KMS-11 (cell line): ENCODE measurements at regions not wholly inside any gene's neighbourhood (a gene's known extent, or its start where the extent isn't known, plus 50 kb on each side); places are given as distances from the start of the nearest gene placed in this dataset.

Source experiments
- H2AFZ ChIP-seq: fragments of 200-600 bp; sonication (generic); 2 replicates; pipeline ENCODE4 v1.6.1; 2016; ENCODE audit warnings: antibody characterized with exemption, mixed run types, low read depth
- H3K27ac ChIP-seq: fragments of 200-600 bp; sonication (generic); 2 replicates; pipeline ENCODE4 v1.6.1; 2016; ENCODE audit warnings: mild to moderate bottlenecking, mixed run types
- H3K27me3 ChIP-seq: fragments of 200-600 bp; sonication (generic); 2 replicates; pipeline ENCODE4 v1.6.1; 2017; ENCODE audit warnings: mild to moderate bottlenecking, low read depth, mixed run types, moderate library complexity; ENCODE audit not compliant: insufficient read depth
- H3K36me3 ChIP-seq: fragments of 200-600 bp; sonication (generic); 2 replicates; pipeline ENCODE4 v1.6.1; 2017; ENCODE audit warnings: mild to moderate bottlenecking, mixed run types; ENCODE audit not compliant: insufficient read depth
- H3K4me1 ChIP-seq: fragments of 200-600 bp; sonication (generic); 2 replicates; pipeline ENCODE4 v1.6.1; 2016; ENCODE audit warnings: mild to moderate bottlenecking, low read depth, mixed run types; ENCODE audit not compliant: poor library complexity, severe bottlenecking
- H3K4me2 ChIP-seq: fragments of 200-600 bp; sonication (generic); 2 replicates; pipeline ENCODE4 v1.7.0; 2016; ENCODE audit warnings: mild to moderate bottlenecking, mixed run types
- H3K4me3 ChIP-seq: fragments of 200-600 bp; sonication (generic); IDR thresholded peaks from 2 replicates; pipeline ENCODE4 v1.6.1; 2017; ENCODE audit warnings: low read depth, low read length, mixed read lengths; ENCODE audit not compliant: insufficient read depth
- H3K79me2 ChIP-seq: fragments of 200-600 bp; sonication (generic); 2 replicates; pipeline ENCODE4 v1.6.1; 2016; ENCODE audit warnings: low read depth, mixed run types; ENCODE audit not compliant: insufficient read depth
- H3K9ac ChIP-seq: fragments of 200-600 bp; sonication (generic); 2 replicates; pipeline ENCODE4 v1.6.1; 2016; ENCODE audit warnings: mild to moderate bottlenecking, mixed run types
- H4K20me1 ChIP-seq: fragments of 200-600 bp; sonication (generic); 2 replicates; pipeline ENCODE4 v1.6.1; 2016; ENCODE audit warnings: mild to moderate bottlenecking, mixed run types; ENCODE audit not compliant: insufficient read depth
- TF ChIP-seq, protein P1 (sequence below): fragments of 200-600 bp; sonication (generic); conservative IDR thresholded peaks from 2 replicates; pipeline ENCODE4 v1.6.1; 2017; ENCODE audit warnings: low read depth, mild to moderate bottlenecking, antibody characterized with exemption, low read length, moderate library complexity, mixed read lengths

- H3K27ac ChIP-seq: no peak overlapping the region
- H3K9ac ChIP-seq: no peak overlapping the region
- no peaks in the 10 kb centered on the region for H3K79me2 ChIP-seq
- TF ChIP-seq, protein P1, sequence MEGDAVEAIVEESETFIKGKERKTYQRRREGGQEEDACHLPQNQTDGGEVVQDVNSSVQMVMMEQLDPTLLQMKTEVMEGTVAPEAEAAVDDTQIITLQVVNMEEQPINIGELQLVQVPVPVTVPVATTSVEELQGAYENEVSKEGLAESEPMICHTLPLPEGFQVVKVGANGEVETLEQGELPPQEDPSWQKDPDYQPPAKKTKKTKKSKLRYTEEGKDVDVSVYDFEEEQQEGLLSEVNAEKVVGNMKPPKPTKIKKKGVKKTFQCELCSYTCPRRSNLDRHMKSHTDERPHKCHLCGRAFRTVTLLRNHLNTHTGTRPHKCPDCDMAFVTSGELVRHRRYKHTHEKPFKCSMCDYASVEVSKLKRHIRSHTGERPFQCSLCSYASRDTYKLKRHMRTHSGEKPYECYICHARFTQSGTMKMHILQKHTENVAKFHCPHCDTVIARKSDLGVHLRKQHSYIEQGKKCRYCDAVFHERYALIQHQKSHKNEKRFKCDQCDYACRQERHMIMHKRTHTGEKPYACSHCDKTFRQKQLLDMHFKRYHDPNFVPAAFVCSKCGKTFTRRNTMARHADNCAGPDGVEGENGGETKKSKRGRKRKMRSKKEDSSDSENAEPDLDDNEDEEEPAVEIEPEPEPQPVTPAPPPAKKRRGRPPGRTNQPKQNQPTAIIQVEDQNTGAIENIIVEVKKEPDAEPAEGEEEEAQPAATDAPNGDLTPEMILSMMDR: no peak
- H3K27me3 ChIP-seq: no peaks in the 10 kb centered on the region
- H4K20me1 ChIP-seq: no peaks in the 10 kb centered on the region
- H3K4me1 ChIP-seq: no peaks in the 10 kb centered on the region
- no peak overlapping the region for H3K4me2 ChIP-seq
- H2AFZ ChIP-seq: no peak overlapping the region
- H3K36me3 ChIP-seq: no peaks in the 10 kb centered on the region
- no peak overlapping the region for H3K4me3 ChIP-seq
These were observed 211.2 kb upstream of the CTAGE1 start for GRCh38 chr18:22628795-22629510.

DNA sequence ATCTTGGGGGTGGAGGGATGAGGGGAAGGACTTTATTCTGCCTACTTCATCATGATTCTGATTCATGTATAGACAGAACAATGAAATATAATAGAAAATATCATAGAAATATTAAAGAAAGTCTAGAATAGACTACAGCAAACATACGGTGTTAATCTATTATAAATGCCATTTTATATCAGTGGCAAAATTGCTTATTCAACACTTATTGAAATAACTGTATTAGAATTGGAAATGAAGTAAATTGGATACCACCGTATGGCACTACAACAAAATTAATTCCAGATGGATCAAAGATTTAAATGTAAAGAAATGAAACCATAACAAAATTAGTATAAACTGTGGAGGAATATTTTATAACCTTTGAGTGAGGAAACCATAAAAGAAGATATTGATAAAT, 213.3 kb upstream of the CTAGE1 start:
- Histone ChIP-seq H3K36me3 (no peaks in the 10 kb centered on the region), H3K4me3 (no peak overlapping the region), H2AFZ (no peak overlapping the region), H3K9ac (no peak overlapping the region), H3K4me1 (no peaks in the 10 kb centered on the region), H3K27ac (no peak overlapping the region), H3K27me3 (no peaks in the 10 kb centered on the region), H3K79me2 (no peaks in the 10 kb centered on the region), H4K20me1 (no peaks in the 10 kb centered on the region), H3K4me2 (no peak overlapping the region)
- TF ChIP-seq, protein P1: no peak

GRCh38 chr18:22632191-22632590, 214.5 kb upstream of the CTAGE1 start:
- Histone ChIP-seq H3K4me3 (no peak overlapping the region), H3K79me2 (no peaks in the 10 kb centered on the region), H4K20me1 (no peaks in the 10 kb centered on the region), H3K27me3 (no peaks in the 10 kb centered on the region), H2AFZ (no peak overlapping the region), H3K36me3 (no peaks in the 10 kb centered on the region), H3K9ac (no peak overlapping the region), H3K27ac (no peak overlapping the region), H3K4me1 (no peaks in the 10 kb centered on the region), H3K4me2 (no peak overlapping the region)
- TF ChIP-seq, protein P1: no peak

DNA sequence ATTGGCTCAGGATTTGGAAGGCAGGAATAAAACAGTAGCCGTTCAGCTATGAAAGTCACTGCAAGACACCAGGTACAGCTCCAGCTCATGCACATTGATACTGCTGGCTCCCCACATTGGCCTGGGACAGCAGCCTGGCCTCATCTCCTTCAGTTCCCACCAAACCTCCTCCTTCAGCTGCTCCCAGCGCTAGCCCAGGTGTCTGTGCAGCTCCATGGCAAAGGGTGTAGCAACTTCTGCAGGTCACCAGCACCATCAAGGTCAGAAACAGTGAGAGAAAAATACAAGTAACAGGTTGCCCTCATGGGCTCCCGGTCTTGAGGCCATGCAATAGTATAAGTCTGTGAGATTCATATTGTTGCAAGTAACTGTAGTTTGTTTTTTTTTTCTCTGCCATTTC, 216.7 kb upstream of the CTAGE1 start:
- H4K20me1 ChIP-seq: no peaks in the 10 kb centered on the region
- no peak overlapping the region for H3K4me2 ChIP-seq
- no peak overlapping the region for H3K4me3 ChIP-seq
- TF ChIP-seq, protein P1: no peak
- no peak overlapping the region for H3K9ac ChIP-seq
- H2AFZ ChIP-seq: no peak overlapping the region
- no peaks in the 10 kb centered on the region for H3K36me3 ChIP-seq
- no peaks in the 10 kb centered on the region for H3K79me2 ChIP-seq
- H3K27me3 ChIP-seq: no peaks in the 10 kb centered on the region
- no peak overlapping the region for H3K27ac ChIP-seq
- no peaks in the 10 kb centered on the region for H3K4me1 ChIP-seq
